ENCODE measurements at regions not wholly inside any gene's neighbourhood (a gene's known extent, or its start where the extent isn't known, plus 50 kb on each side); places are given as distances from the start of the nearest gene placed in this dataset.

- no peak for TF ChIP-seq CTCF (IDR thresholded peaks at IDR 0.05)
- TF ChIP-seq POLR2A (IDR thresholded peaks at IDR 0.05), result no peak
These were observed 52.4 kb upstream of the SPATA13 start for GRCh38 chr13:24107955-24108614.
